Ovary (tissue), 7 donors: ENCODE measurements at regions not wholly inside any gene's neighbourhood (a gene's known extent, or its start where the extent isn't known, plus 50 kb on each side); places are given as distances from the start of the nearest gene placed in this dataset.
A peak's percentile ranks its signal among the peaks of the same experiment; 100 is the strongest.

Source experiments
- DNase-seq, 5 donors: peaks; one replicate each; pipeline ENCODE4 v3.0.0-alpha.2; 2019 to 2020
- H3K27ac ChIP-seq, 2 donors: fragments of 200-600 bp; one replicate each; pipeline versions ENCODE4 v1.5.1 to v1.8.0; 2019 to 2022
- H3K27me3 ChIP-seq: fragments of 200-600 bp; one replicate; pipeline ENCODE4 v1.8.0; 2022
- H3K36me3 ChIP-seq: fragments of 200-600 bp; sonication (generic); one replicate; pipeline ENCODE4 v1.5.1; 2019
- H3K4me1 ChIP-seq: one replicate; pipeline ENCODE4 v1.8.1; 2013; ENCODE audit warnings: mild to moderate bottlenecking, moderate library complexity; ENCODE audit not compliant: insufficient read depth
- H3K4me3 ChIP-seq: fragments of 200-600 bp; sonication (generic); one replicate; pipeline ENCODE4 v1.5.1; 2017
- H3K9me3 ChIP-seq, 2 donors: fragments of 200-600 bp in 1 of 2; sonication (generic) in 1 of 2; one replicate each; pipeline versions ENCODE4 v1.5.1 to v1.8.1; 2013 to 2019; ENCODE audit warnings: mild to moderate bottlenecking in 1 of 2, moderate library complexity in 1 of 2
- EP300 ChIP-seq: sonication (generic); formaldehyde crosslinking; IDR thresholded peaks from one replicate; pipeline ENCODE4 v1.6.1; 2017; ENCODE audit warnings: antibody characterized with exemption
- POLR2A ChIP-seq: fragments of 450-650 bp; IDR thresholded peaks from one replicate; pipeline ENCODE4 v1.6.1; 2017; ENCODE audit warnings: antibody characterized with exemption, mild to moderate bottlenecking, moderate library complexity
- WGBS, 3 donors: extraction: QIAGEN DNeasy Blood & Tissue Kit in 1 of 3; methylation state at CpG; one replicate each; pipeline versions ENCODE4 v1.1.5 to v1.1.7; 2013 to 2017; 5-methylcytosine and 5-hydroxymethylcytosine counted together
- intact Hi-C, 4 donors: fragments of 100-400 bp; cut with DNase I; formaldehyde crosslinking; loops; one replicate each; pipeline versions ENCODE4 v1.11.0 to v1.15.1; 2022 to 2023
- TF ChIP-seq, protein P1 (sequence below), 3 donors: fragments of 450-650 bp in 2 of 3; fragments of 200-600 bp in 1 of 3; IDR thresholded peaks; one replicate each; pipeline versions ENCODE4 v1.5.1 to v1.8.0; 2016 to 2022; ENCODE audit warnings: antibody characterized with exemption in 3 of 3, mild to moderate bottlenecking in 1 of 3
- donor health status: DM: no; HTN: no; CAD: no; lungs with moderate emphysema.
- donor health status: DM: no; HTN: no; CAD: no.
- donor health status: Bipolar disorder and iron deficiency.
- donor health status: DM: no; HTN: no; CAD: no.
- donor health status: DM: yes; HTN: yes; CAD: no.

DNA sequence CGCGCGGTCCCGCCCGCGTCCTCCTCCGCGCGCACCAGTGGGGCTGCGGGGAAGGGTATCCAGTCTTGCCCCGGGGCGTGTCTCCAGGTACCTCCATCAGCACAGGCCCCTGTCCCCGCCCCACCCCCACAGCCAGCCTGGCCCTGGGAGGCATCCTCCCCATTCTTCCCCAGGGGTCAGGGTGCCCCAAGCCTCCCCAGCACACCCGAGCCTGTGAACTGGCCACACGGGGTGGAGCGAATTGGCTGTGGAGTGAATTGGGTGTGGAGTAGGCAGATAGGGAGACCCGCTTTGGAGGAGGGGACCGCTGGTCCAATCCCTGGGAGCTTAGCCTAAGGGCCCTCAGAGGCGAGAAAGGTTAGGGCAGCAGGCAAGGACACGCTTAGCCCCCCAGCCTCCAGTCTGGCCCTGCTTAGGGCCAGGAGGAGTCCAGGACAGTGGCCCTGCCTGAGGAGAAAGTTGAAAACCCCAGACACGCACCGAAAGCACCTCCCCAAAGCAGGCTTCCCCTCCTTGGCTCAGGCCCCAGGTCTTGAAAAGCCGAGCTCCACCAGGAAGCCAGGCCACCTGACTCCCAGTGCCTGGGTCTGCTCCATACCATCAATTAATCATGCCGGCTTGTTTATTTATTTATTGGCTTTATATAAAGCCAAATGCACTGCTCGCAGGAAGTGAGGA lies 107.7 kb upstream of the SLC6A11 start:
- WGBS, 3 donors = 7 to 17% (median 13%) methylated on average over 12 to 25 of the region's 25 CpGs

DNA sequence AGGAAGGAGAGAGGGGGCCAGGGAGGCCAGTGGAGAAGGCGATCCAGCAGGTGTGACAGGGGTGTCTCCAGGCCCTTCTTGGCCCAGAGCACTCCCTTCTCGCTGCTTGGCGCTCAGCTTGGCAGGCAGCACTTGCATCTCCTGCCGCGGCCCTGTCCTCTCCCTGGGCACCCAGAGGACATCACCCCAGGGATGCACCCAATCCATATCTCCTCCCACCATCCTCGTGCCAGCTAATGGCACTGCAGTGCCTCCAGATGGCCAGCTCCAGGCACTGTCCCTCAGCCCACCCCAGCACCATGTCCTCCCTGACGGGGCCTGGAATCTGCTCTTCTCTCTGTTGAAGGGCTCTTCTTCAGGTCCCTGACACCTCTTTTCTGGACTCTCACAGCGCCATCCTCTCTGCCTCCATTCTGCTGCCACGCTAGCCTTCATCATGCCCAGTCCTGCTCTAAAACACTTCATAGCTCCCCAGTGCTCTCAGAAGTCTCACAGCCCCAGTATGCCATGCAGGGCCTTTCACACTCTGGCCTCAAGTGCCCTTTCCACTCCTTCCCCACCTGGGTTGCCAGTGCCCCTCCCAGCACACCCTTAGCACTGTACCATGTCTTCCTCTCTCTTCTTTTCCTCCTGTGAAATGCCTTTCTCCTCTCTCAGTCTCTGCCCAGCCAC lies 106.8 kb upstream of the SLC6A11 start:
- Histone ChIP-seq H3K4me1 (peaks cover 4% of the 10 kb centered on the region), H3K27ac (no peak overlapping the region), H3K27me3 (no peaks in the 10 kb centered on the region), H3K36me3 (no peaks in the 10 kb centered on the region), H3K9me3 (no peaks in the 10 kb centered on the region), H3K4me3 (no peak overlapping the region)
- intact Hi-C loops = no loop called here
- DNase-seq = no peak
- WGBS, 3 donors = 67 to 74% (median 74%) methylated on average over 9 of the region's 9 CpGs
- no peak for TF ChIP-seq POLR2A
- no peak for TF ChIP-seq EP300
- TF ChIP-seq, protein P1, sequence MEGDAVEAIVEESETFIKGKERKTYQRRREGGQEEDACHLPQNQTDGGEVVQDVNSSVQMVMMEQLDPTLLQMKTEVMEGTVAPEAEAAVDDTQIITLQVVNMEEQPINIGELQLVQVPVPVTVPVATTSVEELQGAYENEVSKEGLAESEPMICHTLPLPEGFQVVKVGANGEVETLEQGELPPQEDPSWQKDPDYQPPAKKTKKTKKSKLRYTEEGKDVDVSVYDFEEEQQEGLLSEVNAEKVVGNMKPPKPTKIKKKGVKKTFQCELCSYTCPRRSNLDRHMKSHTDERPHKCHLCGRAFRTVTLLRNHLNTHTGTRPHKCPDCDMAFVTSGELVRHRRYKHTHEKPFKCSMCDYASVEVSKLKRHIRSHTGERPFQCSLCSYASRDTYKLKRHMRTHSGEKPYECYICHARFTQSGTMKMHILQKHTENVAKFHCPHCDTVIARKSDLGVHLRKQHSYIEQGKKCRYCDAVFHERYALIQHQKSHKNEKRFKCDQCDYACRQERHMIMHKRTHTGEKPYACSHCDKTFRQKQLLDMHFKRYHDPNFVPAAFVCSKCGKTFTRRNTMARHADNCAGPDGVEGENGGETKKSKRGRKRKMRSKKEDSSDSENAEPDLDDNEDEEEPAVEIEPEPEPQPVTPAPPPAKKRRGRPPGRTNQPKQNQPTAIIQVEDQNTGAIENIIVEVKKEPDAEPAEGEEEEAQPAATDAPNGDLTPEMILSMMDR (IDR thresholded peaks at IDR 0.05) = no peak

More for the DNA sequence above, 107.7 kb upstream of the SLC6A11 start:
- no peak overlapping the region for H3K27ac ChIP-seq
- H3K4me1 ChIP-seq = peaks cover 4% of the 10 kb centered on the region
- H3K27me3 ChIP-seq = no peaks in the 10 kb centered on the region
- H3K36me3 ChIP-seq = no peaks in the 10 kb centered on the region
- TF ChIP-seq EP300 = no peak
- TF ChIP-seq, protein P1 (IDR thresholded peaks at IDR 0.05) = no peak
- no peak for TF ChIP-seq POLR2A
- no peaks in the 10 kb centered on the region for H3K9me3 ChIP-seq
- intact Hi-C loops = no loop called here
- DNase-seq = no peak
- peak overlapping the region; percentile 18 for H3K4me3 ChIP-seq

DNA sequence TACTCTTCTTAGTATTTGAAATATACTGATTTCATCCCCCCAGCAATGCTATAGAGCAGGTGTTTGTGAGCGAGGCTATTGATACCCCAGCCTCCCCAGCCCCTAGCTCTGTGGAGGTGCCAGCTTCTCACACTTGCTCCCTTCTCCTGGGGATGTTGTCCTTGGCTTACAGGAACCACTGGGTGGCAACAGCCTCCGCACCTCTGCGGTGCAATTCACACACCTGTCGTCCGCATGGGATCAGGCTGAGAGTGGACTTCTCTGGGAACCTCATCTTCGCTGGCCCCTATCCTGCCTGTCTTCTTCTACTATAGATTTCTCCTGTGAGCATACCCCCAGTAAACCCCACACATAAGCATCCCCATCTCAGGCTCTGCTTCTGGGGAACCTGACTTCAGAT lies 103.9 kb upstream of the SLC6A11 start:
- Histone ChIP-seq H3K36me3 (no peaks in the 10 kb centered on the region), H3K27ac (no peak overlapping the region), H3K4me3 (no peak overlapping the region), H3K27me3 (no peaks in the 10 kb centered on the region), H3K4me1 (peaks cover 4% of the 10 kb centered on the region), H3K9me3 (no peaks in the 10 kb centered on the region)
- 51 to 67% (median 59%) methylated on average over 6 of the region's 6 CpGs for WGBS, 3 donors
- no peak for DNase-seq
- intact Hi-C loops = no loop called here
- TF ChIP-seq, protein P1 (IDR thresholded peaks at IDR 0.05) = no peak
- TF ChIP-seq EP300 (no peak), POLR2A (no peak)

DNA sequence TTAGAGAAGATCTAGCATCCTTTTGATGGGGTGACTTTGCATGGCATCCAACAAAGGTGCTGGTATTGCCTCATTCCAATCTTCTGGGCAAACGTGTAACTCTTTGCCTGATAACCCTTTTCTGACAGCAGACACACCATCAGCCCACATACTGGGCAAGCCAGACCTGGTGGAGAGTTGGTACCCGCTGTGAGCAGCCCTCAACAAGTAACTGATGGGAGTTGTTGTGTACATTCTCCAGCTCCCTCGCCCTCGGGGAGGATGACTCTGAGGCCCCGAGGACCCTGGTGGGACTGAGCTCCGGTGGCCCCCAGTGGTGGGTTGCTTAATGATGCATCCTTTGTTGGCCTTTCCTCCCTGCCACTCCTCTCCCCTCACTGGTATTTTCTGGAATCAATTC lies 102.4 kb upstream of the SLC6A11 start:
- Histone ChIP-seq H3K4me1 (no peaks in the 10 kb centered on the region), H3K36me3 (no peaks in the 10 kb centered on the region), H3K4me3 (no peak overlapping the region), H3K27ac (no peak overlapping the region), H3K27me3 (no peaks in the 10 kb centered on the region), H3K9me3 (no peaks in the 10 kb centered on the region)
- intact Hi-C loops = no loop called here
- no peak for DNase-seq
- 51 to 55% (median 52%) methylated on average over 6 of the region's 6 CpGs for WGBS, 3 donors
- TF ChIP-seq POLR2A = no peak
- TF ChIP-seq, protein P1 (IDR thresholded peaks at IDR 0.05) = no peak
- no peak for TF ChIP-seq EP300
